ENCODE measurements at regions not wholly inside any gene's neighbourhood (a gene's known extent, or its start where the extent isn't known, plus 50 kb on each side); places are given as distances from the start of the nearest gene placed in this dataset.

GRCh38 chr3:74535281-74535680 lies 79.2 kb downstream of the CNTN3 start:
- TF ChIP-seq CTCF (IDR thresholded peaks at IDR 0.05) (no peak), SP1 (CRISPR knock-in tag; conservative IDR thresholded peaks at IDR 0.05) (no peak), ZNF138 (CRISPR knock-in tag; conservative IDR thresholded peaks at IDR 0.05) (no peak), RELA (CRISPR knock-in tag; IDR thresholded peaks at IDR 0.05; ENCODE audit: borderline replicate concordance) (no peak)
- TF ChIP-seq, protein P1, sequence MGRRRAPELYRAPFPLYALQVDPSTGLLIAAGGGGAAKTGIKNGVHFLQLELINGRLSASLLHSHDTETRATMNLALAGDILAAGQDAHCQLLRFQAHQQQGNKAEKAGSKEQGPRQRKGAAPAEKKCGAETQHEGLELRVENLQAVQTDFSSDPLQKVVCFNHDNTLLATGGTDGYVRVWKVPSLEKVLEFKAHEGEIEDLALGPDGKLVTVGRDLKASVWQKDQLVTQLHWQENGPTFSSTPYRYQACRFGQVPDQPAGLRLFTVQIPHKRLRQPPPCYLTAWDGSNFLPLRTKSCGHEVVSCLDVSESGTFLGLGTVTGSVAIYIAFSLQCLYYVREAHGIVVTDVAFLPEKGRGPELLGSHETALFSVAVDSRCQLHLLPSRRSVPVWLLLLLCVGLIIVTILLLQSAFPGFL (CRISPR knock-in tag; IDR thresholded peaks at IDR 0.05; ENCODE audit: borderline replicate concordance): no peak
